ENCODE measurements at regions not wholly inside any gene's neighbourhood (a gene's known extent, or its start where the extent isn't known, plus 50 kb on each side); places are given as distances from the start of the nearest gene placed in this dataset.

DNA sequence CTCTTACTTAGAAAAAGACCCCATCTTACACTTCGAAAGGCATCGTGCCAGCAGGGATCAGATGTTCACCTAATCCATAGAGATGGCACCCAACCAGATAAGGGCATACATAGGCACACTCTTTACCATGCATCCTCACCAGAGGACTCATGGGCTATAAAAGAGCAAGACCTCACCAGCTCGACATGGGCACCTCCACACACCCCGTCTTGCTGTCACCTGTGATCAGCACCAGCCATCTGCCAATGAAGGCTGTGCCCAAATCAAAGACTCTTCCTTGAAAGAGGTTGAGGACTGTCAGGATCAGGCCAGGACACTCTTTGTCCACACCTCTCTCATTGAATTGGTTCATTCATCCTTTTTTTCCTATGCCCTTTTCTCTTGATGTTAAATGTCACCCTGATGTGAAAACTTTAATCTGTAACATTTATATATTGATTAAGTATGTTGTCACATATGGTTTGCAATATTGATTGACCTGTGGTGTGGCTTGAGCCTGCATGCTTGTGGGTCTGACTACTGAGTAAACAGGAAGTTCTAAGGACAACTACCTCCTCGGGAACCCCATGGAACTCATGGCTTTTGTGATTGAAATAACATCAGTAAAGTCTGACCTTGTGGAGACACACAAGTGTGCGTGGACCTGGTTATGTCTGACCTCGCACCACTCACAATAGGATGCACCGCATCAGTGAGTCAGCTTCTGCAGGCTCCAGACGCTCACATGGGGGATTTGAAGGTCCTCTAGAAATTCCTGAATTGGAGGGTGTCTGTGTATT lies 75.5 kb downstream of the HTR5A start:
- TF ChIP-seq TAF1 (IDR thresholded peaks at IDR 0.05; ENCODE audit: borderline replicate concordance, insufficient read depth, low read length) (no peak), POLR2AphosphoS5 (IDR thresholded peaks at IDR 0.05; ENCODE audit: low read depth, low read length) (no peak), FOXP2 (optimal IDR thresholded peaks at IDR 0.05; ENCODE audit: borderline replicate concordance, extremely low read depth, extremely low read length, insufficient read depth) (no peak)

All from PFSK-1 (cell line).